Activated naive CD8-positive, alpha-beta T cell treated with anti-CD3 and anti-CD28 coated beads, Interleukin-2, amount 10 ng/mL, durations not matched to agents 7 days and 5 days (primary cell): ENCODE measurements at regions not wholly inside any gene's neighbourhood (a gene's known extent, or its start where the extent isn't known, plus 50 kb on each side); places are given as distances from the start of the nearest gene placed in this dataset.
"Not testable (repeated sequence)": the region's sequence is repeated elsewhere in the genome, so short reads cannot be mapped to it uniquely, and the experiment has no call there.

ENCODE experiments used
- ATAC-seq: fragments of 150-1000 bp; cut with Tn5 transposase; one replicate; pipeline ENCODE4 v1.10.0; 2021; ENCODE audit warnings: low read depth, moderate library complexity
- POLR2A ChIA-PET: fragments of 350-600 bp; sonication (Branson Sonifier 250); formaldehyde crosslinking; loops from one replicate; lab custom pipeline; 2021; ENCODE audit warnings: antibody characterized with exemption; lab: Charles Lee
- DNase-seq: peaks from one replicate; pipeline ENCODE4 v3.0.0; 2021
- H3K27ac Mint-ChIP-seq: one replicate; pipeline ENCODE4 v1.8.0; 2022; ENCODE audit warnings: mild to moderate bottlenecking, mixed read lengths
- H3K27me3 Mint-ChIP-seq: one replicate; pipeline ENCODE4 v1.8.0; 2022; ENCODE audit warnings: mild to moderate bottlenecking, moderate library complexity, mixed read lengths
- H3K36me3 Mint-ChIP-seq: one replicate; pipeline ENCODE4 v1.8.0; 2021; ENCODE audit warnings: mild to moderate bottlenecking, mixed read lengths
- H3K4me1 Mint-ChIP-seq: one replicate; pipeline ENCODE4 v1.8.0; 2021; ENCODE audit warnings: mixed read lengths
- H3K4me3 Mint-ChIP-seq: one replicate; pipeline ENCODE4 v1.8.0; 2022; ENCODE audit warnings: mild to moderate bottlenecking, moderate library complexity, mixed read lengths
- H3K9me3 Mint-ChIP-seq: one replicate; pipeline ENCODE4 v1.8.0; 2021; ENCODE audit warnings: mixed read lengths

DNA sequence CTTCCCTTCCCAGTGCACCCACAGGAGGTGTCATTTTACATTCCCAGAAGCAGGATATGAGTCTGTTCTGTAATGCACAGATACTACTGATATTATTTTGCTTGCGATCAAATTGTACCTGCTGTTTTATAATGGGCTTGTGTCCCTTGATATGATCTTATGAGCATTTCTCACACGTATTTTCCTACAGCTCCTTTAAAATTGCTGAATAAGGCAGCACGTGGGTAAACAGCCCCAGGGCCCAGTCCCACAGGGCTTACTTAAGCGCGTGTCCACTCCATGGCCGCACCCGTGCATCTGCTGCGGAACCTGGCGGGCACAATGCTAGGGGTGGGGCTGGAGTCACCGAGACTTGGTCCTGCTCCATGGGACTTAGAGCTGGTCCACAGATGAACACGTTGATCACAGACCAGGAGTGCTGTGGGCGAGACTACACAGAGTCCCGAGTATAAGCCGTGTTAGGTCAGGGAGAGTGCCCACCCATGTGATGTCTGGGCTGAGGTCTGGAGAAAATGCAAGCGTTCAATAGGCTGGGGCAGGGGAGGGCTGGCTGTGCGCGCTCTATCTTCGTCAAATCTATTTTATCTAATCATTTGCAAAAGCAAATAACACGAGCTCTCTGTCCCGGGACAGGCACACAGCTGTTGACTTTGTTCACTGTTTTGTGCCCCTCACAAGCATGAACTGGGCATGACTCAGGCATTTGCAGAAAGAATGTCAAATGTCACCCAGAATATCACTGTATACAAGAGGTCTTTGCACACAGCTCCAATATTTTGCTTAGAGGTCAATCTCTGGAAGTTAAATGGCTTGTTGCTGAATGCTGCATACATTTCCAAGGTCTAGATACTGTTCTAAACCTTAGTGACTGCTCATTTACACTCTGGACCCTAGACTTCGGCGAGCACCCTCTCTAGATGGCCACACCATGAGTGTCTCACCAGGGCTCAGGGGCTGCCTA lies 119.3 kb downstream of the CRYAA start:
- DNase-seq (no peak), ATAC-seq (no peak)
- Mint-ChIP-seq H3K27me3 (no peaks in the 10 kb centered on the region), H3K27ac (no peak overlapping the region), H3K9me3 (peaks cover 2% of the 10 kb centered on the region), H3K4me3 (no peak overlapping the region), H3K4me1 (peaks cover 17% of the 10 kb centered on the region), H3K36me3 (no peaks in the 10 kb centered on the region)
- POLR2A ChIA-PET, result no interaction called here

DNA sequence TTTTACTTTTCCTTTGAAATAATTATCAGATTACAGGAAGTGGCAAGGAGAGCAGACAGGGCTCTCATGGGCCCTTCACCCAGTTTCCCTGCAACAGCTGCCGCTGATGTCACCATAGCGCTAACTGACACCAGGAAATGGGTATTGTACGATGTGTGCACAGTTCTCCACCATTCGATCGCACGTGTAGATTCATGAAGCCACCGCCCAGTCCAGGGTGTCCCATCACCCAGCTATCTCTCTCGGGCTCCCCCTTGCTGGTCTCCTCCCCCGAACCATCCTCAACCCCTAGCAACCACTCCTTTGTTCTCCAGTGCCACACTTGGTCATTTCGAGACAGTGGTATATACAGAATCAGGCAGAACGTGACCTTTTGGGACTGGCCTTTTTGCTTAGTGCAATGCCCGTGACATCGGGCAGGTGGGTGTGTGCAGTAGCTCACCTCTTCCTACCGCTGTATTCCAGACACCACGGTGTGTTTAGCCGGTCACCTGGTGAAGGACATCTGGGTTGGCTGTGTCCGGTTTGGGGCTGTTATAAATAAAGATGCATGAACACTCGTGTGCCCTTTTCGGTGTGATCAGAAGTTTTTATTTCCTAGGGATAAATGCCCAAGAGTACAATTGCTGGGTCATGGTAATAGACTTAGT lies 118.4 kb downstream of the CRYAA start:
- DNase-seq (no peak), ATAC-seq (peak; percentile 92)
- peak overlapping the region; percentile 81 for H3K27ac Mint-ChIP-seq
- H3K4me1 Mint-ChIP-seq, result peaks cover 10% of the 10 kb centered on the region
- POLR2A ChIA-PET, result no interaction called here
- no peaks in the 10 kb centered on the region for H3K36me3 Mint-ChIP-seq
- H3K4me3 Mint-ChIP-seq, result peak overlapping the region; percentile 12
- H3K9me3 Mint-ChIP-seq, result peaks cover 2% of the 10 kb centered on the region
- no peaks in the 10 kb centered on the region for H3K27me3 Mint-ChIP-seq

DNA sequence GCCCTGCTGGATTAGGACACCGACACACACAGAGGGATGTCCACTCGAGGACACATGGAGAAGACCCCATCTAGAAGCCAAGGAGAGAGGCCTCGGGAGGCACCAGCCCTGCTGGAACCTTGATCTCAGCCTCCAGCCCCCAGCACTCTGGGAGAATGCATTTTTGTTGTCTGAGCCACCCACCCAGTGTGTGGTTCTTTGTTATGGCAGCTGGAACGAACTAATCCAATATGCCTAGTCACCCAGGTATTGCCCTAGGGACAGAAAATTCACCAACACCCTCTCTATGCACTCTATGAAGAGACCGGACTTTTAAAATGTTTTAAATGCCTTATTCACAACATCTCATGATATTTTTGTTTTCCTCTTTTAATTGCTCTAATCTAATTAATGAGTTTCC lies 117.4 kb downstream of the CRYAA start:
- Mint-ChIP-seq H3K9me3 (peaks cover 2% of the 10 kb centered on the region), H3K27me3 (no peaks in the 10 kb centered on the region), H3K4me1 (peaks cover 11% of the 10 kb centered on the region), H3K4me3 (no peak overlapping the region), H3K27ac (no peak overlapping the region), H3K36me3 (no peaks in the 10 kb centered on the region)
- POLR2A ChIA-PET, result no interaction called here
- no peak for DNase-seq
- no peak for ATAC-seq

DNA sequence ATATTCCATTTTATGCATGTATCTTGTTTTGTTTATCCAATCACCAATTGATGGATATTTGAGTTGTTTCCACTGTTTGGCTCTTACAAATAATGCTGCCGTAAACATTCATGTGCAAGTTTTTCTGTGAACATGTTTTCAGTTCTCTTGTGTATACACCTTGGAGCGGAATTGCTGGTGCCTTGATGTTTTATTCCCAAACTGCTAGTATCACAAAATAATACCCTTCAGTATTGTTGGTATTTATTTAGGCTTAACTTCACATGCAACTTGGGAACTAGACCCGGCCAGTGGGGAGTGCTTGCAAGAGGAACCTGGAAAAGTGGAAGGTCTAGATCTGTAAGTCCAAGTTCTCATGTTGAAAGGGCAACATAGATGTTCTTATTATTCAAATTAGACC lies 115.9 kb downstream of the CRYAA start:
- no peaks in the 10 kb centered on the region for H3K36me3 Mint-ChIP-seq
- H3K4me1 Mint-ChIP-seq, result peaks cover 15% of the 10 kb centered on the region
- ATAC-seq (no peak), DNase-seq (no peak)
- POLR2A ChIA-PET, result no interaction called here
- no peak overlapping the region for H3K4me3 Mint-ChIP-seq
- no peaks in the 10 kb centered on the region for H3K27me3 Mint-ChIP-seq
- peaks cover 2% of the 10 kb centered on the region for H3K9me3 Mint-ChIP-seq
- H3K27ac Mint-ChIP-seq, result no peak overlapping the region

DNA sequence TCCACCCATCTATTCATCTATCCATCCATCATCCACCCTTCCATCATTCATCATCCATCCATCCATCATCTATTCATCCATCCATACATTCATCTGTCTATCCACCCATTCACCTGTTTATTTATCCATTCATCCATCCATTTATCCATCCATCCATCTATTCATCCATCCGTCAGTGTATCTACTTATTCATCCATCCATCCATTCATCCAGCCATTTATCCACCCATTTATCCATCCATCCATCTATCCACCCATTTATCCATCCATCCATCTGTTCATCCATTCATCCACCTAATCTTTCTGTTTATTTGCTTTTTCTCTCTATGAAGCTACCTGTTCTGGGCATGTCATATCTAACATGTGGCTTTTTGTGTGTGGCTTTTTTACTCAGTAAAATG lies 115.4 kb downstream of the CRYAA start:
- no peak for ATAC-seq
- peaks cover 15% of the 10 kb centered on the region for H3K4me1 Mint-ChIP-seq
- H3K36me3 Mint-ChIP-seq, result no peaks in the 10 kb centered on the region
- H3K27me3 Mint-ChIP-seq, result no peaks in the 10 kb centered on the region
- POLR2A ChIA-PET, result no interaction called here
- DNase-seq, result no peak
- peaks cover 2% of the 10 kb centered on the region for H3K9me3 Mint-ChIP-seq
- H3K4me3 Mint-ChIP-seq, result no peak overlapping the region
- H3K27ac Mint-ChIP-seq, result no peak overlapping the region

DNA sequence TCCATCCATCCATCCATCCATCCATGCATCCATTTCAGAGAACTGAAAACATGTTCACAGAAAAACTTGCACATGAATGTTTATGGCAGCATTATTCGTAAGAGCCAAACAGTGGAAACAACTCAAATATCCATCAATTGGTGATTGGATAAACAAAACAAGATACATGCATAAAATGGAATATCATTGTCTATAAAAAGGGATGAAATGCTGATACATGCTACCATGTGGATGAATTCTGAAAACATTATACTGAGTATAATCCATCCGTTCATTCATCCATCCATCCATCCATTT lies 115.1 kb downstream of the CRYAA start:
- H3K27me3 Mint-ChIP-seq, H3K4me3 Mint-ChIP-seq, DNase-seq, POLR2A ChIA-PET, H3K36me3 Mint-ChIP-seq, ATAC-seq, H3K27ac Mint-ChIP-seq, H3K9me3 Mint-ChIP-seq: not testable (repeated sequence)
- peaks cover 15% of the 10 kb centered on the region for H3K4me1 Mint-ChIP-seq

DNA sequence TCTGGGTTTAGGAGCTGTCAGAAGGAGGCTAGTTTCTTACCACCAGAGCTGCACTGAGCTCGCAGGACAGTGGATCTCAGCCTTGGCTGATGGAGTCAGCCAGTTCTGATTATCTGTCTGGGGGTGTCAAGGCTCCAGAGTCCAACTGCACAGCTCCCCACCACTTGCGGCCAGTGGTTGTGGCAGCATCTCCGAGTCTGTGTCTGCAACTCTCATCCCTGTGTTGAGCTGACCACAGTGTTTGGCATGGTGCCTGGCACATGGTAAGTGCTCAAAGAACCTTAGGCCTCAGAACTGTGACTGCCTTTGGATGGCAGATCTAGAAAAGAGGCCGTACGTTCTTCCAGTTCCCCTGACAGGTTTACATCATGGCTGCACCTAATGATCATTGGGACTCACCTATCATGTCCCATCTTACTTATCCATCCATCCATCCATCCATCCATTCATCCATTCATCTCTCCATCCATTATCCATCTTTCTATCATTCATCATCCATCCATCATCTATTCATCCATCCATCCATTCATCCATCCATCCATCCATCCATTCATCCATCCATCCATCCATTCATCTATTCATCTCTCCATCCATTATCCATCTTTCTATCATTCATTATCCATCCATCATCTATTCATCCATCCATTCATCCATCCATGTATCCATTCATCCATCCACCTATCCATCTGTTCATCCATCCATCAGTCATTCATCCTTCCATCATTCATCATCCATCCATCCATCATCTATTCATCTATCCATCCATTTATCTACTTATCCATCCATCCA lies 114.5 kb downstream of the CRYAA start:
- Mint-ChIP-seq H3K36me3 (no peaks in the 10 kb centered on the region), H3K9me3 (peaks cover 1% of the 10 kb centered on the region), H3K4me3 (no peak overlapping the region), H3K27ac (no peak overlapping the region), H3K4me1 (peaks cover 15% of the 10 kb centered on the region), H3K27me3 (no peaks in the 10 kb centered on the region)
- ATAC-seq, result no peak
- POLR2A ChIA-PET, result no interaction called here
- no peak for DNase-seq

DNA sequence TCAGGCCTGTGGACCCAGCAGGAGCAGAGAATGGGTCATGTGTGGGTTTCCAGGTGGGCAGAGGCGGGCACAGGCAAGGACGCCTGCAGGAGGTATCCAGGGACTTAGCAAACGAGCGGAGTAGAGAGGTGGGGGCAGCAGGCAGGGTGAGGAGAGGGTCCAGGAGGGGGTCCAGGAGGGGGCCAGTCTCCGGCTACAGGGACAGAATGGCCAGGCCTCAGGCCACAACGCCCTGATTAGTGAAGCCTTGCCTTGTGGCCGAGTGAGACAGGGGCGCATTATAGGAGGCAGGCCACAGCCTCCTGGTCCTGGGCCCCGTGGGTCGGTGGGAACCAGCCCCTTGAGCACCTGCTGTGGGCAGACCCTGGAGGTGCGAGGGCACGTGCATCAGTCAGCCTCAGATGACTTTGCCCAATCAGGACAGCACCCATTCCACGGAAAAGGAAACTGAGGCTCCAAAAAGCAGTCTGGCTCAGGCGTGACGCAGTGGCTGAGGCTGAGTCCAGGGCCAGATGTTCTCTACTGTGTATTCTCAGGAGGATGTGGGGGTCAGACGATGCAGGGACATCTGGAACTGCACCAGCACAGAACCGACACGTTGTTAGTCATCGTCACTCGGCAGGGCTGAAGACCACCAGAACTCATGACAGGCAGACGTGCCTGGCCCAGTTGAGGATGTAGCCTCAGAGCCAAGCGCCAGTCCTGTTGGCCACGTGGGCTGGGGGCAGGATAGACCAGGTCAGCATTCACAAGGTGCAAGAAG lies 113.7 kb downstream of the CRYAA start:
- POLR2A ChIA-PET, result no interaction called here
- Mint-ChIP-seq H3K9me3 (no peaks in the 10 kb centered on the region), H3K27ac (no peak overlapping the region), H3K36me3 (no peaks in the 10 kb centered on the region), H3K4me1 (peaks cover 18% of the 10 kb centered on the region), H3K4me3 (no peak overlapping the region), H3K27me3 (peaks cover 6% of the 10 kb centered on the region)
- no peak for ATAC-seq
- DNase-seq, result no peak

DNA sequence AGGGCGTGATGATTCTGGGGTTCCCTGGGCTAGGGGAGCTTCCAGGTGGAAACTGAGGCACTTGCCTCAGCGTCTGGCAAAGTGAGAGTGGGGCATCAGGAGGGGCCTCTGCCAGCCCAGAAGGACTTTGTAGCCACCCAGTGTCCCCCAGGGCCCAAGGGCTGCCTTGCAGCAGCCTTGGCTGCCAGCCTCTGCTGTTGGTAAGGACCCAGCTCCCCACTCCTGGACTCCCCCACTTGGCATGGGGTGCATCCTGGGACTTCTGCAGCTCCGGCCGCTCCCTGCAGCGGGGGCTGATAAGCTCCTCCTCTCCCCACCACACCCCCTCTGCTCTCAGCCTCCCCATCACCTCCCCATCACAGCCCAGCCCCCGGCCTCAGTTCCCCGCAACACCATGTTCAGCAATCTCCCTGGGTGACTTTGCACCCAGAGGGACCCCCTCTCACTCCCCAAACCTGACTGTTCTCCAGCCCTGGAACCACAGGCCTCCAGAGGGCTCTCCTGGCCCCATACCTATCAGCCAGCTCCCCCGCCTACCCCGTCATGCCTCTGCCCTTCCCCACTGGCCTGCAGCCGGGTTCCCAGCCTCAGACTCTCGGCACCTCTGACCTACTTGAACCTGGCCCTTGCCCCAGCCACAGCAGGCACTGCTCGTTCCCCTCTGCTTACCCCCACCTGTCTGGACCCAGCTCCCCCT lies 113.0 kb downstream of the CRYAA start:
- H3K27ac Mint-ChIP-seq, result no peak overlapping the region
- POLR2A ChIA-PET, result no interaction called here
- ATAC-seq (no peak), DNase-seq (no peak)
- H3K36me3 Mint-ChIP-seq, result no peaks in the 10 kb centered on the region
- H3K9me3 Mint-ChIP-seq, result no peaks in the 10 kb centered on the region
- peaks cover 13% of the 10 kb centered on the region for H3K27me3 Mint-ChIP-seq
- peaks cover 11% of the 10 kb centered on the region for H3K4me1 Mint-ChIP-seq
- peak overlapping the region; percentile 16 for H3K4me3 Mint-ChIP-seq

DNA sequence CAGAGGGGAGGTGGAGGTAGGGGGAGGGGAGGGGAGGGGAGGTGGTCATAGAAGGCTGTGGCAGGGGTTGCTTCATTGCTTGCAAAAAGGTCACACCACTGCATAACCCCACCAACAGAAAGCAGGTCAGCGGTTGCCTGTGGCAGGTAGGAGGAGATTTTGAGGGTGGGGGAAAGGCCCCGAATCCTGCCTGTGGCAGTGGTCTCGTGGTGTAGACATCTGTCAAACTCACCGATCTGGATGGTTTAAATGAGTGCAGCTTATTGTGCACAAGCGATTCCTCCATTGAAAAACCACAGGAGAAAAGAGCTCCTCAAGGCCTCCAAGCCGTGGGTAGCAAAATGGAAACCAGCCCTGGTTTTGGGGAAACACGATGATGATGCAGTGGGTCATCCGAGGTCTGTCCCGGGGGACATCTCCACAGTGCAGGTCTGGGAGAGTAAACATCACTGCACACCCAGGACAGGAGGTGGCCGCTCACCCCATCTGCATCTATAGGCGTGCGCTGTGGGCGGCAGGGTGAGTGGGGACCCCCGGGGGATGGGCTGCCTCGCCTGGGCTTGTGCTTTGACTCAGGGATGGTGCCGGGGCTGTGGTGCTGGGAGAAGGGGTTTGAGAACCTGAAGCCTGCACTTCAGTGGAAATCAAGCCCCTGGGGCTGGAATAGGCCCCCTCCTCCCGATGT lies 112.3 kb downstream of the CRYAA start:
- POLR2A ChIA-PET, result no interaction called here
- no peak for DNase-seq
- Mint-ChIP-seq H3K4me1 (peaks cover 11% of the 10 kb centered on the region), H3K27me3 (peaks cover 18% of the 10 kb centered on the region), H3K27ac (peak overlapping the region; percentile 34), H3K36me3 (no peaks in the 10 kb centered on the region), H3K9me3 (no peaks in the 10 kb centered on the region), H3K4me3 (peak overlapping the region; percentile 16)
- peak; percentile 27 for ATAC-seq

DNA sequence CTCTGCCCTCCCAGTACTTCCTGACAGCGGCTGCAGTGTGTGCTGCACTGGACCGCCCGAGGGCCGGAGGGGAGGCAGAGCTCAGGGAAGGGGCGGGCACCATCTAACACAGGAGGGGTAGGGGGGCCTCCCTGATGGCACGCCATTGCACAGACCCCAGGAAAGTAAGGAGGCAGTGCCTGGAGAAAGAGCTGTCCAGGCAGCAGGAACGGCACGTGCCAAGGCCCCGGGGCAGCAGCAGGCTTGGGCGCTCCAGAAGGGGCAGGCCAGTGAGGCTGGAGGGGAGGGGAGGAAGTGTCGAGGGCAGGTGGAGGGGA lies 110.7 kb downstream of the CRYAA start:
- H3K4me1 Mint-ChIP-seq, result peaks cover 12% of the 10 kb centered on the region
- no peaks in the 10 kb centered on the region for H3K9me3 Mint-ChIP-seq
- DNase-seq (no peak), ATAC-seq (no peak)
- peaks cover 22% of the 10 kb centered on the region for H3K27me3 Mint-ChIP-seq
- POLR2A ChIA-PET, result no interaction called here
- H3K4me3 Mint-ChIP-seq, result no peak overlapping the region
- no peak overlapping the region for H3K27ac Mint-ChIP-seq
- H3K36me3 Mint-ChIP-seq, result no peaks in the 10 kb centered on the region

DNA sequence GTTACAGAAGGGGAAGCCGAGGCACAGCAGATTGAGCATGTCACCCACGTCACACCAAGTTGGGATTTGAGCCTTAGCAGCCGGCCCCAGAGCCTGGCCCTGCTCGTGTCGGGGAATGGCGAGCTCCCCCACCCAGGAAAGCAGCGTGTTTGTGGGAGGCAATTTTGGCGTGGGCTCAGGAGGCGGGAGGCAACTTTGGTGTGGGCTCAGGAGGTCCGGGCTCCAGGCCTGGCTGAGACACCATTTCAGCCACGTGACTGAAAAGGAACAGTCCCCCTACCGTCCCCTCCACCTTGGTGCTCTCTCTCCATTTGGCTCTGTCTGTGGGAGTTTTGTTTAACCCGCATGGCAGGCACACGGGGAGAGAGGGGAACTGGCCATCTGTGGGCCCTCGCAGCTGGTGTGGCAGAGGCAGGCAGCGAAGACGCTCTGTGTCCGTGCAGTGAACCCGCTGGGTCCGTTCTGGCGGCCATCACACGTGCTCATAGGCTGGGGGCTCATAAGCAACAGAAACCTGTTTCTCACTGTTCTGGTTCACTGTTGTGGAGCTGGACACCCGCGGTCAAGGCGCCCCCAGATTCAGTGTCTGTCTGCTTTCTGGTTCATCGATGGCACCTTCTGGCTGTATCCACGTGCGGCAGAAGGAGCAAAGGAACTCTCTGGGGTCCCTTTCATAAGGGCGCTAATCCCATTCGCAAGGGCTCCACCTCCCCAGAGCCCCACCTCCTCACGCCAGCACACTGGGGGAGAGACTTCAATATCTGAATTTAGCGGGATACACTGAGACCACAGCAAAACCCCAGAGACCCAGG lies 110.2 kb downstream of the CRYAA start:
- no peak for ATAC-seq
- H3K36me3 Mint-ChIP-seq, result no peaks in the 10 kb centered on the region

More for the DNA sequence above, 110.2 kb downstream of the CRYAA start:
- H3K4me3 Mint-ChIP-seq, result no peak overlapping the region
- H3K4me1 Mint-ChIP-seq, result peaks cover 12% of the 10 kb centered on the region
- POLR2A ChIA-PET, result no interaction called here
- peaks cover 22% of the 10 kb centered on the region for H3K27me3 Mint-ChIP-seq
- no peak overlapping the region for H3K27ac Mint-ChIP-seq
- H3K9me3 Mint-ChIP-seq, result no peaks in the 10 kb centered on the region
- DNase-seq, result no peak
